SKM-1 (cell line): ENCODE measurements at regions not wholly inside any gene's neighbourhood (a gene's known extent, or its start where the extent isn't known, plus 50 kb on each side); places are given as distances from the start of the nearest gene placed in this dataset.

Source experiments
- DNase-seq: peaks from one replicate; lab custom pipeline; 2025; ENCODE audit not compliant: unreplicated experiment; lab: John Stamatoyannopoulos, UW

- no peak for DNase-seq
Measured at GRCh38 chr10:131728286-131729228, 172.3 kb upstream of the PPP2R2D start.

GRCh38 chr10:131729361-131729760 lies 171.4 kb upstream of the PPP2R2D start:
- DNase-seq = no peak

GRCh38 chr10:131729938-131730660 lies 170.7 kb upstream of the PPP2R2D start:
- DNase-seq = no peak

GRCh38 chr10:131730771-131731497 lies 169.9 kb upstream of the PPP2R2D start:
- DNase-seq = no peak

GRCh38 chr10:131731780-131732630 lies 168.8 kb upstream of the PPP2R2D start:
- no peak for DNase-seq

GRCh38 chr10:131732631-131733127 lies 168.1 kb upstream of the PPP2R2D start:
- no peak for DNase-seq

- no peak for DNase-seq
Measured at GRCh38 chr10:131733596-131733995, 167.2 kb upstream of the PPP2R2D start.

GRCh38 chr10:131735577-131735976 lies 165.2 kb upstream of the PPP2R2D start:
- DNase-seq = no peak

GRCh38 chr10:131736321-131736980 lies 164.4 kb upstream of the PPP2R2D start:
- DNase-seq = no peak

GRCh38 chr10:131737543-131738395 lies 163.0 kb upstream of the PPP2R2D start:
- DNase-seq = no peak

- no peak for DNase-seq
Measured at GRCh38 chr10:131738396-131738735, 162.4 kb upstream of the PPP2R2D start.

GRCh38 chr10:131739206-131739605 lies 161.6 kb upstream of the PPP2R2D start:
- no peak for DNase-seq

- no peak for DNase-seq
Measured at GRCh38 chr10:131742500-131742951, 158.3 kb upstream of the PPP2R2D start.

GRCh38 chr10:131743190-131744151 lies 157.3 kb upstream of the PPP2R2D start:
- DNase-seq = no peak

- no peak for DNase-seq
Measured at GRCh38 chr10:131744346-131744745, 156.5 kb upstream of the PPP2R2D start.

- no peak for DNase-seq
Measured at GRCh38 chr10:131745591-131745990, 155.2 kb upstream of the PPP2R2D start.

- no peak for DNase-seq
Measured at GRCh38 chr10:131746241-131746711, 154.5 kb upstream of the PPP2R2D start.

- no peak for DNase-seq
Measured at GRCh38 chr10:131746785-131747184, 154.0 kb upstream of the PPP2R2D start.
